Gastrocnemius medialis (tissue), 4 donors: ENCODE measurements at regions not wholly inside any gene's neighbourhood (a gene's known extent, or its start where the extent isn't known, plus 50 kb on each side); places are given as distances from the start of the nearest gene placed in this dataset.

Source experiments
- POLR2A ChIP-seq, 2 donors: fragments of 450-650 bp; IDR thresholded peaks; one replicate each; pipeline ENCODE4 v1.6.1; 2017; ENCODE audit warnings: antibody characterized with exemption in 2 of 2, mild to moderate bottlenecking in 2 of 2, moderate library complexity in 2 of 2
- TF ChIP-seq, protein P1 (sequence below), 5 experiments: fragments of 450-650 bp in 3 of 5; fragments of 200-600 bp in 2 of 5; sonication (generic) in 2 of 5; IDR thresholded peaks in 4 of 5; conservative IDR thresholded peaks in 1 of 5; 1 replicate in 4 of 5; 2 replicates in 1 of 5; pipeline ENCODE4 v1.5.1; 2016 to 2019; ENCODE audit warnings: antibody characterized with exemption in 5 of 5, mild to moderate bottlenecking in 3 of 5, moderate library complexity in 3 of 5

DNA sequence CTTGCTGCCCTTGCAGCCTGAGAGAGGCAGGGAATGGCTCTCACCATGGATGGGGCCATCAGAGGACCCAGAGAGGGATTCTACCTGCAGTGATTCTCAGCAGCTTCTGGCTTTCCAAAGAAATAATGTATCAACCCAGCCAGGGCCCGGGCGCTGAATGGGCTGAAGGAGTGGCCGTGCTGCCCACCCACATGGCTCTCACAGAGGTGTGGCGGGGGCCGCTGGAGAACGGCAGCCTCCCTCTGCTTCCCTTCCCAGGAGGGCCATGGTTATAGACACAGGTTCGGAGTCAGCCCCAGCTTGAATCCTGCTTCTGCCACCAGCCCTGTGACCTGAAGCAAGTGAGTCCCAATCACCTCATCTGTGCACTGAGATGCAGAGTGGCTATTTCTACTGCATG is 82.7 kb downstream of the THAP12 start:
- no peak for TF ChIP-seq POLR2A (IDR thresholded peaks at IDR 0.05)
- TF ChIP-seq, protein P1, sequence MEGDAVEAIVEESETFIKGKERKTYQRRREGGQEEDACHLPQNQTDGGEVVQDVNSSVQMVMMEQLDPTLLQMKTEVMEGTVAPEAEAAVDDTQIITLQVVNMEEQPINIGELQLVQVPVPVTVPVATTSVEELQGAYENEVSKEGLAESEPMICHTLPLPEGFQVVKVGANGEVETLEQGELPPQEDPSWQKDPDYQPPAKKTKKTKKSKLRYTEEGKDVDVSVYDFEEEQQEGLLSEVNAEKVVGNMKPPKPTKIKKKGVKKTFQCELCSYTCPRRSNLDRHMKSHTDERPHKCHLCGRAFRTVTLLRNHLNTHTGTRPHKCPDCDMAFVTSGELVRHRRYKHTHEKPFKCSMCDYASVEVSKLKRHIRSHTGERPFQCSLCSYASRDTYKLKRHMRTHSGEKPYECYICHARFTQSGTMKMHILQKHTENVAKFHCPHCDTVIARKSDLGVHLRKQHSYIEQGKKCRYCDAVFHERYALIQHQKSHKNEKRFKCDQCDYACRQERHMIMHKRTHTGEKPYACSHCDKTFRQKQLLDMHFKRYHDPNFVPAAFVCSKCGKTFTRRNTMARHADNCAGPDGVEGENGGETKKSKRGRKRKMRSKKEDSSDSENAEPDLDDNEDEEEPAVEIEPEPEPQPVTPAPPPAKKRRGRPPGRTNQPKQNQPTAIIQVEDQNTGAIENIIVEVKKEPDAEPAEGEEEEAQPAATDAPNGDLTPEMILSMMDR (IDR thresholded peaks at IDR 0.05 in 4 of 5, conservative IDR thresholded peaks at IDR 0.05 in 1 of 5) = no peak
